ENCODE measurements at regions not wholly inside any gene's neighbourhood (a gene's known extent, or its start where the extent isn't known, plus 50 kb on each side); places are given as distances from the start of the nearest gene placed in this dataset.

- DNase-seq, result no peak
- Histone ChIP-seq H3K79me2 (ENCODE audit: insufficient read depth, low read length) (no peaks in the 10 kb centered on the region), H3K4ac (ENCODE audit: low read depth, low read length) (no peak overlapping the region), H2BK20ac (ENCODE audit: low read depth, low read length, poor library complexity, severe bottlenecking) (no peak overlapping the region), H2BK5ac (ENCODE audit: insufficient read length, low read length) (no peak overlapping the region), H3K14ac (ENCODE audit: insufficient read depth, low read length) (no peak overlapping the region), H4K8ac (replicated peaks; ENCODE audit: insufficient read length, low read depth, low read length) (no peak overlapping the region), H3K23ac (ENCODE audit: insufficient read length, low read depth, low read length) (no peak overlapping the region), H3K23me2 (ENCODE audit: insufficient read length, low read depth, low read length, poor library complexity, severe bottlenecking) (no peaks in the 10 kb centered on the region), H2BK120ac (ENCODE audit: low read depth, low read length, poor library complexity, severe bottlenecking) (no peak overlapping the region), H3K56ac (ENCODE audit: insufficient read length, low read depth, low read length) (no peak overlapping the region), H3K27me3 (ENCODE audit: insufficient read depth, low read length) (no peaks in the 10 kb centered on the region), H2BK15ac (ENCODE audit: low read depth, low read length) (no peak overlapping the region), H3K27ac (ENCODE audit: insufficient read length, low read depth, low read length) (no peak overlapping the region), H3K9me3 (ENCODE audit: control insufficient read depth, low read depth, low read length) (no peaks in the 10 kb centered on the region), H2AK5ac (ENCODE audit: insufficient read length, low read length) (no peak overlapping the region), H3K4me2 (ENCODE audit: insufficient read depth, insufficient read length, low read length) (no peak overlapping the region), H4K91ac (ENCODE audit: insufficient read length, low read depth, low read length) (no peak overlapping the region), H4K5ac (ENCODE audit: insufficient read length, low read depth, low read length) (no peak overlapping the region), H3K79me1 (ENCODE audit: insufficient read depth, low read depth, low read length, poor library complexity, severe bottlenecking) (no peaks in the 10 kb centered on the region), H3K9ac (ENCODE audit: extremely low read depth, insufficient read length, low read length) (no peak overlapping the region), H3K18ac (ENCODE audit: insufficient read length, low read depth, low read length) (no peak overlapping the region), H2AFZ (ENCODE audit: low read length) (no peak overlapping the region), H3T11ph (ENCODE audit: low read length) (no peak overlapping the region), H4K20me1 (ENCODE audit: control insufficient read depth, insufficient read depth, insufficient read length) (no peaks in the 10 kb centered on the region), H3K4me1 (ENCODE audit: insufficient read depth, low read length) (no peaks in the 10 kb centered on the region), H2BK12ac (ENCODE audit: insufficient read length, low read depth, low read length) (no peak overlapping the region)
- no peaks in the 10 kb centered on the region for H3K4me1 Mint-ChIP-seq
- no peak overlapping the region for H3K4me3 Mint-ChIP-seq
- H3K9me3 Mint-ChIP-seq, result peaks cover 0 to 5% of the 10 kb centered on the region in 2 experiments; a peak in 3 of 5 replicates
- H3K36me3 Mint-ChIP-seq (ENCODE audit: insufficient read depth in 1 of 3, low read depth in 3 of 3), result no peaks in the 10 kb centered on the region; a peak in 1 of 7 replicates
- WGBS (ENCODE audit: extremely low coverage, insufficient read length, low lambda C conversion rate), result no CpG with 5 or more reads among the region's 2 CpGs
- no peaks in the 10 kb centered on the region for H3K27me3 Mint-ChIP-seq (ENCODE audit: low read depth)
- H3K27ac Mint-ChIP-seq, result no peak overlapping the region
- TF ChIP-seq CTCF (conservative IDR thresholded peaks at IDR 0.05), result no peak
Observed at GRCh38 chr1:102687383-102687782, 420.9 kb downstream of the COL11A1 start.
